UCSD-AML1 (cell line): ENCODE measurements at regions not wholly inside any gene's neighbourhood (a gene's known extent, or its start where the extent isn't known, plus 50 kb on each side); places are given as distances from the start of the nearest gene placed in this dataset.

Experiments
- DNase-seq: peaks from one replicate; lab custom pipeline; 2025; ENCODE audit not compliant: unreplicated experiment; lab: John Stamatoyannopoulos, UW

DNA sequence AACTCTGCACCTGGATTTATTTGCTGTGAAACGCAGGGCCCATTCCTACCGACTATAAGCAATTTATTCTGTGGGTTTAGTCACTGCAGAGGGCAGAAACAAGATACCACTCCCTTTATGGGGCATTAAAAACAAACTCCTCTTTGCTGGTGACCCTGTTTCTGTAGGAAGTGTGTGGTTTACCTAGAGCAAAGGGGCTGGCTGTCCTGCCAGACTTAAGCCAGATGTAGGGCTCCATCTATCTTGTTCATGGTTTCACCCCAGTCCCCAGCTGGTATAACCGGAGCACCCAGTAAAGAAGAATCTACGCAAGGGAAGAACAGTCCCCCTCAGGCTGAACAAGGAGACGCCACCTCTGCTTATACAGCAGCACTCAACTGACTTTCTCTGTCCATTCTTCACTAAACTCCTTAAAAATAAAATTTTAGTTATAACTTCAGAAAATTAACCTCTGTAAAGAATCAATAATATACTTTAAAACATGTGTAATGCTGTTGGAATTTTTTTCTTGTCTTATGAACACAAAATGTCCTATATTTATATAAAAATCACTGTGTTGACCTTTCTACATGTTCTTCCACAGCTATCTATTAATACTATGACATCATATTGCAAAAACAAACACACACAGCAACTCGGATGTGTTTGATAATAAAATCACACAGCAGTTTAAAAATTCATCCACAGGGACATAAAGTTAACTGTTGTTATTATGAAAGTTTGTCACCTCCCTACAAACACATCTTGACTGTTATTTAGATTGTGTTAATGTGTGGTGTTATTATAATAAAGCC, 126.1 kb upstream of the RPS6KA2 start:
- no peak for DNase-seq

DNA sequence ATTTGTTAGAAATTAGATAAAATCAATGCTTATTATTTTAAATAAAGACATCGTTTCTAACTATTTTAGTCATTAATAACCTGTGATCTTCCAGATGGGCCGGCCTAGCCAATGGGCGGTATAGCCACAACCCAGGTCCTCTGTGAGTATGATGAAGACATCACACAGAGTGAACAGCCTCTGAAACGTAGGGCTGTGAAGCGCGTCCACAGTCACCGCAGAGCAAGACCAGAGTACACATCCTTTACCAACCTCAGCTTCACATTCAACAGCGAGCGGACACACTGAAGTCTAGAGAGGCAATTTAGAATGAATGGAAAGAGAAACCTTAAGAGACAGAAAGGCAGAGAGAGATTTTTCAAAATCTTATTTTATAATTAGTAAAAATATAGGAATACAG, 125.0 kb upstream of the RPS6KA2 start:
- no peak for DNase-seq

DNA sequence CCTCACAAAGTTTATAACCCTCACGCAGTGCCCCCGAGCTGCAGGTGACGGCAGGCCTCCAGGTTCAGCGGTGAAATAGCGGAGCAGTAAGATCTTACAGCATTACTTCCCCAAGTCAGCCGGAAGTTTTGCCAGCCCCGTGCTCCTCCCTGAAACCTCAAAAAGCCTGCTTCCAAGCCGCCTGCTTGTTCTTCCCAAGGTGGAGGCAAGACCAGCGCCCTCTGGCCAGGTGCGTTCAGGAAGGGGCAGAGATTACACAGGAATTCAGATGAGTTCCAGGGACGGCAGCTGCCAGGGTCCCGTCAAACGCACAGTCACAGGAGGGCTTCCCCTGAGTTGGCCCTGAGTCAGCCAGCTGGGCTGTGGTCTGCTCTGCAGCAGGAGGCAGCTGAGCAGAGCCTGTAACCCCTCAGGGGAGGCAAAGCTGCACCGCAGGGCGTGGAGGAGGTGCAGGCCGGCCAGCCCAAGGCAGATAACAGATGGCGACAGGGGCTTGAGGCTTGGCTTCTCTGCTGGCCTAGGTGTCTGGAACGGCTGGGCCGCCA, 124.1 kb upstream of the RPS6KA2 start:
- DNase-seq: peak; percentile 43

DNA sequence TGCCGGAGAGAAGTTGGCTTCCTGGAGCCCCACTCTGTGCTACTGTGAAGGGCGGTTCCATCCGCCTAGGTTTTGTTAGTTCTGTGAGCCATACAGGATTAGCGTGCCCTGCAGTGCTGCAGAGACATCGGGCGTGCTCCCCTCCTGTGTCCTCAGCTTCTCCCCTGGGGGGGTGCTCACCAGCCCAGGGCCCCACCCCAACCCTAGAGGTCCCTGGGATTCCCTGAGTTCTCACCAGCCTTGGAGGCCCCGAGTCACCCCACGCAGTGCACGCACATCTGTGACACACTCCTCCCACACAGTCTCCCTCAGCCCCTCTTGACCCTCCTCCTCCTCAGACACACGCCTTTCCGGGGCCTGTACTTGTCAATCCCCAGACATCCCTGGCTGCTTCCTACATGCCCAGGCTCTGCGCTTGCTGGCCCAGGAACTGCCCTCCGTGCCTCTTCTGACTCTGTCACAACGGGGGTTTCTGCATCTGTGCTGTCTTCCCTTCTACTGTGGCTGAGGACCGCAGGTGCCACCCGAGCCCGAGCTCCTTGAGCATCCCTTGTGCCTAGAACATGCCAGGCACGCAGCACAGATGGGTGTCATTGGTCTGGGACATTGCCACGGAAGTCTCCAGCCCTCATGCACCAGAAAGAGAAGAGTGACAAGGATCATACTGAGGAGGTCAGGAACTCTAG, 123.2 kb upstream of the RPS6KA2 start:
- no peak for DNase-seq

DNA sequence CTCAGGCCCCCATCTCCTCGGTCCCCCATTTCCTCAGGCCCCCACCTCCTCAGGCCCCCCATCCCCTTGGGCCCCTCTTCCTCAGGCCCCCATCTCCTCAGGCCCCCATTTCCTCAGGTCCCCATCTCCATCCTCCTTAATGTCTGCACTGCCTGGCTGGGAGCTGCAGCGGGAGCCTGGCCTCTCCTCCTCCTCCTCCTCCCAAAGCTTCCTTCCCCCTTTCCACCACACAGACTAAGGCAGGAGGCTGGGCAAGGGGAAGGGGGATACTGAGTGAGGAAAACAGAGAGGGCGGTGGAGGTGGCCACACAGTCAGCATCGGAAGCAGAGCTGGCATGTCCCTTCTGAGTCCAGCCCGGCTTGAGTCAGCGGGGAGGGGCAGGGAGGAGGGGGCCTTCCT, 122.6 kb upstream of the RPS6KA2 start:
- no peak for DNase-seq

DNA sequence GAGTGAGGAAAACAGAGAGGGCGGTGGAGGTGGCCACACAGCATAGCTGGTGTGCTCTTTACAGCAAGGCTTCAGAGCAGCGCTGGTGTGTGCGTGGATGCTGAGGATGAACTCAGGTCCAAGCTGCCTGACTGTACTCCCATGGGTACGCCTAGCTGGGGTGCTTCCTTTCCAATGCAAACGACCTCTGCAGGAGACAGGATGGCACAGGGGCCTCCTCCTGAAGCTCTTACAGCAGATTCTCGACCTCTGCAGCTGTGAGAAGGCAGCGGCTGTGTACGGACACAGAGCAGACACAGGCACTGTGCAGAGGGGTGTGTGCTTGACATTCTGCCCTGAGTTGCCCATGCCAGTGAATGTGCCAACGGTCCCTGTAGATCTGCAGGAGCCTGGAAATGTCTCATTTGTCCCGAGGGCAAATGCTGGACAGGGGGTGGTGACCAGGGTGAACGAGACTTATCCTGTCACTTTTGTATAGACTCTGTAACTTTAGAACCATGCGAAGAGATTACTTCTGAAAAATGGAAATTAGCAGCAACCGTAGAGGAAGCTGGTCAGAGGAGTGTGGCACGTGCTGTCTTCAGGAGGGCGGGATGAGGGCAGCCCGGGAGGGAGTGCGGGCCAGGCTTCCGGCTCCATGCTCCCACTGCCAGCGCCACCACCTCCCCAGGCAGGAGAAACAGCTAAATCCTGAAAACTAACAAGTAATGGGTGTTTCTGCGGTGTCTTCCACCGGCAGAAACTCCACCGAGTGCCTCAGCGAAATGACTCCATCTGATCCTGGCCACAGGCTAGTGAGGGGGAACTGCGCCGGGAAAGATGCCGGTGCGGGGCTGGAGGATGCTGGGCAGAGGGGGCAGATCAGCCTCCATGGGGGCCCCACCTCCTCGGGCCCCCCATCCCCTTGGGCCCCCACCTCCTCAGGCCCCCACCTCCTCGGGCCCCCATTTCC, 120.9 kb upstream of the RPS6KA2 start:
- DNase-seq: no peak

DNA sequence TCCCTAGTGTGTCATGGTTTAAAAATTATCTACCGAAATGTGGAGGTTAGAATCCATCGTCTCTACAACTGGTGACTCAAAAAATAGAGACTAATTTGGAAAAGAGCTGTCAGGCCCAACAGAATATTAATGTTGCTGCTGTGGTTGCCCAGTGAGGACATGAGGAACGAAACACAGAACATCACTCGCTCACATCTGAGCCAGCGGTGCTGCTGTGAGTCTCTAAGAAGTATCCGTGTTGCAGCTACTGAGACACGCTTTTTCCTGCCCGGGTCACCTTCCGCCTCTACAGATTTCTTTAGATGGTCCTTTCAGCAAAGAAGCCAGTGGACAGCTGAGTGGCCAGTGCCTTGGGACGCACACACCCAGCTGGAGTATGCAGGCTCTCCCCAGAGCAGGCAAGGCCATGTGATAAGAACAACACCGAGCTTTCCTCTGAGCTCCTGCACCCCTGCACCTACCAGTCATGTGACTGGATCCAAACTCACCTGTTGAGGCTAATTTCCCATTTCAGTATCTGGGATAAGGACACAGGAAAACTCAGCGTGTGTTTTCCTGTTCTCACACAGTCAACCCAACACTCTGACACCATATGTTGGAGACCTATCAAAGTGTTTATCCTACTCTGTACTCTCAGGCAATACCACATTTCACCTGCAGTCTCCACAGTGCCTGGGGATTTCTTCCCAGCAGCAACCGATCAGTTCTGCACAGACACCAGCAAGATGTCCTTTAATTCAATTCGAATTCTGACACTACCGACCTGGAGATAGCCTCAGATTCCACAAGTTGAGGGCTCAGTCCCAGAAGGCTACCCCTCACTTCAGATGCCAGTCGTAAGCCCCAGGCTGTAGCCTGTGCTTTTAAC, 119.0 kb upstream of the RPS6KA2 start:
- DNase-seq: no peak

DNA sequence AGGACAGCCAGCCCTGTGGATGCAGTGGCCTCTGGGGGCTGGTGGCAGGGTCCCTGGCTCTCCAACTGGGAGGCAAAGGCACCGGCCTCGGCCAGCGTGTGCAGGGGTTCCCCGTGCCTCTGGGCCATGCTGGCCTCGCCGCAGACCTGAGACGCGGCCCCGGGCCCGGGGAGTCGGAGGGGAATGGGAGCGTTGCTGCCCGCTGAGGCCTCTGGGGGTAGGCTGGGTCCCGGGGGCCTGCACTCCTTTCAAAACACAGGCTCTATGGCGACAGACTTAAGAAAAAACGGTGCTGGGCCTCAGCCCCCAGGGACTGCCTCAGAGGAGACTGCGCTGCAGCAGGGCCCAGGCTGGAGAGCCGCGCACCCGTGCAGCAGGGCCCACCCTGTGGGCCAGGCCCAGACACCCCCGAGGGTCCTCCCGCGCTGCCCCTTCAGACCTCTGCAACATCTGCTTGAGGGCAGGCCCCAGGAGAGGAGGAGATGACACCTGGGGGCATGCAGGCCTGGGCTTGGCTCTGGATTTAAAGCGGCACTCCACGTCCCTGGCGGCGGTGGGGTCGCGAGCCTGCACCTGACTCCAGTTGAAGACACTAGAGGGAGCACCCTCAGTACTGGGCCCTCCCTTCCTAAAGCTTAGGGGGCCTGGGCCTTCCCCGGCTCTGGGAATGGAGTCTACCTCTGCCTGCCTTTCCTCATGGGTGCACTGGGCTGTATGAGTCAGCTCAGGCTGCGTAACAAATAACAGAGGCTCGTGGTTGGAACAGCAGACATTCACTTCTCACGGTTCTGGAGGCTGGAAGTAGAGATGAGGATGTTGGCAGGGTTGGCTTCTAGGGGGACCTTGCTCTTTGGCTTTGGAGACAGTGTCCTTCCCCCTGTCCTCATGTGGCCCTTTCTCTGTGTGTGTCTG, 117.4 kb upstream of the RPS6KA2 start:
- no peak for DNase-seq

DNA sequence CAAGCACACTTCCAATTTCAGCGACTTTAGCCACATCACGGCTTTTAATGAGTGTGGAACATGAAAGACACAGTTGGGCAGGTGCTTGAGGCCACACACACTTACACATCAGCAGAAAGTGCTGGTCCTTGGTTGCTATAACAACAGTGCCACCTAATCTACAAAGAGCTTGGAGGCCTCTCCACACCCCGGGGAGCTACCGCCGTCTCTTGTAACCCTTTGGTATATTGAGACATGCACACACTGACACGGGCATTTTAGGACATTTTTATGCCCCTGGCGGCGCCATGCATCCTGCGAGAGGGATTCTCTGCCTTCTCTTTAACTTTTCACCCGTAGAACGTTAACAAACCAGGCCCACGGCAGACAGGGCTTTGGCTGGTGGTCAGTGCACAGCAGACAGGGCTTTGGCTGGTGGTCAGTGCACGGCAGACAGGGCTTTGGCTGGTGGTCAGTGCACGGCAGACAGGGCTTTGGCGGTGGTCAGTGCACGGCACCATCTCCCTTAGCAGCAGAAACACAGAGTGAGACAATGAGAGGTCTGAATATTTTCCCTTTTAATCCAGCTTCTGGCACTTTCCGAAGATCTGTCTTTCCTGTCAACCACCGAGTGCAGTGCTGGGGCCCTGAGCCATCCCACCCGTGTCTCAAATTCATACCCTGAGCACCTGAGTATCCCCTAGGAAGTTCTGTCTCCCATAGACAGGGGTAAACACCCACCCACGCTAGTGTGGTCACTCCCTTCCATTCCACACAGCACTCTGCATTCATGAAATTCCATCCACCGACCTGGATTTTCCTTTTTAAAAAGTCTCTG, 116.6 kb upstream of the RPS6KA2 start:
- no peak for DNase-seq

DNA sequence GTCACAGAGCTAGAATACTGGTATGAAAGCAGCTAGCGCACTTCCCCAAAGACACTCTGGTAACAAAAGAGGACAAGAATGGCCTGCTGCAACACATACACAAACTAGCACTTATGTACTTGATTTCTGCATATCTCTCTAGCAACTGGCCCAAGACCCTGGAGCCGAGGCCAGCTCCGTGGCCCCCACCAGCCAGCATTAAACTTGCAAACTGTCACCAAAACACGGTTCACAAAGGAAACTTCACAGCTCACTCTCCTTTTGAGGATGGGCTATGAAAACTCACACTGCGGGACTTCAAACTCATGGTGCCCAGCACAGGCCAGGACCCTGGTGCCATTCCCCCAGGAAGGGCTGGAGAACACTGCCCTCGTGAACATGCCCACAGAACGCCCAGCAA, 115.9 kb upstream of the RPS6KA2 start:
- DNase-seq: no peak

DNA sequence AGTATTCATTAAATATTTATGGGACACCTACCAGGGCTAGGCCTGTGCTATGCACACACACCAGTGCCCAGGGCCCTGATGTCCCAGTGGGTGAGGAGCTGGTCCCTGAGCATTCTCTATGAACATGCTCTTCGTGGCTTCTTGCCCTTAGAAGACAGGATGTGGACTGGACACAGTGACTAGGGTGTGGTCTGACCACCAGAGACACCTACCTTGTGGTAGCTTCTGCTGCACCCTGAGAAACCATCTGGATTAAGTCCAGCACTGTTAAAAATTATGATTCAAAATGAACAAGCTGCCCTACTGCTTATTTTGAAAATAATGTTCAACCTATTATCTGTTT, 112.9 kb upstream of the RPS6KA2 start:
- DNase-seq: no peak

DNA sequence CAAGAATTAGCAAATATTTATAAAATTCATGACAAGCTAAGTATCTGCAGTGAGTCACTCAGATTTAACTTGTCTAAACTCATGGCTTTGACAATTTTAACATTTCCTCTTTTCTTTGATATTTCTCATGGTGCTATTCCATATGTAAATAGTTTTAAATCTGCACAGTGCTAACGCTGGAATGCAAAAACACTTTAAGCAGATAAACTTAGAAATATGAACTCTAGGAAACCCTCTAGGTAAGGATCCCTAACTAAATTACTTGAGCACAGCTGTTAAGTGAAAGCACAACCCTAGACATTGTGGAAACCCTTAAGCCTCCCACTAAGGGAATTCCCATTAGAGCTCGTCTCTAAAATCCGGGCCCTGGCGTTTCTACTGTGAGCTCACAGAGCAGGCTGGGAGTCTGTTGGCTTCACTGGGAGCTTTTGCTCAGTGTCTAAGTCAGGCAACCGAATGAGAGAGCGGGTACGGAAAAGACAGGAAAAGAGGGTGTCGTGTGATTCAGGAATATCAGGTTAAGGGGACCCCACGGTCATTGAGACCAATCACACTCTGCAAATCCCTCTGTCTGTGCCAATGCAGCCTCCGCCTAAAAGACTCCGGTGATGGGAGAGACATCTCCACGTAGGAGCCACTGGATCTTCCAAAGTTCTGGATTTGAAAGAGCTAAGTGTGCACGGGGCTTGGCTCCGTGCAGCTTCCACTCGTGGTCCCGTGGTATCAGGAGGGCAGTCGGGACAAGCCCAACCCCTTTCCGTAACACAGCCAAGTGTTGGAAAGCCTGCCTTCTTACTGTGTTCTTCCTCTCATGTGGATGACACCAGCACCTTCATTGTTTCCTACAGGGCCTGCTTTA, 112.3 kb upstream of the RPS6KA2 start:
- DNase-seq: no peak

DNA sequence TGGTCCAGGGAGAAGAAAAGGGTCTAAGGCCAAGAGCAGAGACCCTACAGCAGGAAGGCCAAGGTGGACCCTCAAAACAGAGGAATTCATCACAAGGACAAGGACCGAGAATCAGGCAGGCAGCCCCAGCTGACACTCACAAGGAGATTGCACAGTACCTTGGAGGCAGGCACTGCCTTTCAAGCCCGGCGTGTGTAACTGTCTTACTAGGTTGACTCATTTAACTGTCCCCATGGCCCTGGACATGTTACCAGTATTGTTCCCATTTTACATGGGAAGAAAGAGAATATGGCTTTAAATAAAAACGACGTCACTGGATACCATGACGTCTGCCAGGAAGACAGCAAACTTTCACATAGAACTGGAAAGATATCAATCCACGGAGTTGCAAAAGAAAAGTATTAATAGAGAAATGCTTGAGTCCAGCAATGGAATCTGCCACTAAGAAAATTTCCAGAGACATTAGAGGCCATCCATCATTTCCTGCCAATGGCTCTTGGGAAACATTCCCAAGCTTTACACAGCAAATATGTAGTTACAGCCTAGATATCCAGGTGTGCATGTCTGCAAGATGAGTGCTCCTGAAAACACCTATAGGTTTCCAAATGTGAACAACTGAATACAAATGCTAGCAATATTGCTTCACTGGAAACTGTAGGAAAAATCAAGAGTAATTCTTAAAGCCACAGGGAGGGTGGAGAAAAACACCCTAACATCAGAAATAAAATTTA, 111.5 kb upstream of the RPS6KA2 start:
- DNase-seq: no peak

DNA sequence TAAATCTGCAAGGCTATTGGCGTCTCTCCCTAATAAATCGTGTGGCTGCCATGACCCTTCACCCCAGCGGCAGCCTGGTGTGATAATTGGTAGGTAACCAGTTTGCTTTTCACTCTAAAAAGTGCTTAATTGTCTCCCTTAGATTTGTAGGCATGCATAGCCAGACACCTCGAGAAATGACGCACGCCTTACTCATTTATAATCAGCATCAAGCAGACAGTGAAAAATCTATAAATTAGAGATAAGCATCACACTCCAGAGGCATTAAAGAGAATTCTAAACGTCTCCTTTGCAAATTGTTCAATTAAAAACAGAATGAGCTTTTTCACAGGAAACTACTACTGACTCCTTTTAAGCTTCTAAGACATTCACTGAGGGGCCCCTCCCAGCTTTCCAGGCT, 110.2 kb upstream of the RPS6KA2 start:
- DNase-seq: no peak

DNA sequence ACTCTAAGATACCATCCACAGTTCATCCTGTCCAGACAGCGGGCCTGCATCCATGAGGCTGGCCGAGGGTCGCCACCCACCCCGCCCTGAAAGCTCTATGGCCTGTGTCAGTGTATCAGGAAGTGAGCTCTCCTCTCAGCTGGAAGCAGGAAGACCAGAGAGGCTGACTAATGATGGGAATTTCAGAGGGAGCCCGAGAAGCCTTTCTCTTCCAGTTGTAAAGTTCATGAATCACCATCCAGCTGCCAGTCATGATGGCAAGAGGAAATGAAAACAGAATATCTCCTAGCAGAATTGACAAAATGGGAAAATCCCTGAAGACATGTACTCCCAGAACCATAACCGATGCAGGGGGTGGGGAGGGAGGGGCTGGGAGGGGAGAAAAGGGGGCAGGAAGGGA, 109.6 kb upstream of the RPS6KA2 start:
- DNase-seq: no peak

DNA sequence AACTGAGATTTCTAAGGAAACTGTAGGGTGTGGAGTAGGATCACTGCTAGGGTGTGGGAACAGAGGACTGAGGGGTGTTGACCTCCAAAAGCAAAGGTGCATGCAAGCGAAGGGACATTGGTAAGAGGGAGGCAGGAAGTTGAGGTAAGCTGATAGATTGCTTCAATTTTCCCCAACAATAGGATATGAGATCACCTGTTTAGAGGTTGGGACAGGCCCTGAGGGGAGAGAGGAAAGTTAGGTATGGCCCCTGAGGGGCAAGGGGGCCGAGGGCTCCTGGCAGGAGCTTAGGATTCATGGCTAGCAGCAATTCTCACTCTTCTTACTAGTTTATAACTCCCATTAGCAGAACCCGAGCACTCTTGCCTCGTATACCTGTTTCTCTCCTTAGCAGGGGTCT, 106.8 kb upstream of the RPS6KA2 start:
- DNase-seq: no peak

DNA sequence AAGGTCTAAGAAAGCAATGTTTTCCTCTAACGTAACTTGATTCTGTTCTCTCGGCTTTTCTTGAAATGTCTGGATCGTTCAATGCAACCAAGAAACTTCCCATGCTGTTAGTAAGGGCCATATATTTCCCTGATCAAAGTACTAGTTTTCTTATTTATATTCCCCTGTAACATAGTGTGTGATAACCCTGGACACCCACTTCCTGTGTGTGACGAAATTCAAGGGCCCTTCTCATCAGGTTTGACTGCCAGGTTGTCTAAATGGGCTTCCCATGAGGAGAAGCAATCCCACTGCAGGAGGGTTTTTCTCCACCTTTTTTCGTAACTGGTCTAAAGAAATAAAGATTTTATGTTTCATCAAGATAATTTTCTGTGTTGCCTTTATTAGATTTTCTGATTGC, 102.6 kb upstream of the RPS6KA2 start:
- no peak for DNase-seq
